HL-60 (cell line): ENCODE measurements at regions not wholly inside any gene's neighbourhood (a gene's known extent, or its start where the extent isn't known, plus 50 kb on each side); places are given as distances from the start of the nearest gene placed in this dataset.

Source experiments
- DNase-seq, 2 experiments: peaks; one replicate each; pipeline ENCODE4 v3.0.0-alpha.2; 2010 to 2020; ENCODE audit warnings: low read depth in 1 of 2, low spot score in 1 of 2
- H3K27ac ChIP-seq: fragments of 250-450 bp; sonication (Bioruptor Pico); replicated peaks from 2 replicates; pipeline ENCODE4 v1.5.1; 2020; ENCODE audit warnings: mild to moderate bottlenecking, moderate library complexity
- H3K27me3 ChIP-seq: fragments of 250-450 bp; sonication (Bioruptor Pico); 2 replicates; pipeline ENCODE4 v1.5.1; 2021; ENCODE audit warnings: mild to moderate bottlenecking, moderate library complexity; ENCODE audit not compliant: insufficient read depth, poor library complexity, severe bottlenecking
- H3K4me3 ChIP-seq: replicated peaks from 2 replicates; pipeline ENCODE4 v1.5.1; 2011; ENCODE audit warnings: mild to moderate bottlenecking, control low read depth, low read length; ENCODE audit not compliant: insufficient read depth
- CTCF ChIP-seq: IDR thresholded peaks from one replicate; pipeline ENCODE4 v1.5.1; 2011; ENCODE audit warnings: low read length, control low read depth, inconsistent platforms; ENCODE audit not compliant: insufficient read depth
- GABPA ChIP-seq: IDR thresholded peaks from 2 replicates; pipeline ENCODE4 v1.6.1; 2012; ENCODE audit warnings: low read depth
- POLR2AphosphoS5 ChIP-seq: IDR thresholded peaks from 2 replicates; pipeline ENCODE4 v1.6.1; 2012; ENCODE audit warnings: low read depth
- REST ChIP-seq: IDR thresholded peaks from 2 replicates; pipeline ENCODE4 v1.6.1; 2012; ENCODE audit warnings: low read depth; ENCODE audit not compliant: insufficient replicate concordance
- SPI1 ChIP-seq: IDR thresholded peaks from 2 replicates; pipeline ENCODE4 v1.6.1; 2012; ENCODE audit warnings: low read depth, mild to moderate bottlenecking, borderline replicate concordance

GRCh38 chr2:64722291-64723044 is 68.8 kb upstream of the SERTAD2 start:
- no peak overlapping the region for H3K27ac ChIP-seq
- no peak overlapping the region for H3K4me3 ChIP-seq
- H3K27me3 ChIP-seq, result no peaks in the 10 kb centered on the region
- TF ChIP-seq GABPA (no peak), CTCF (no peak), SPI1 (no peak), POLR2AphosphoS5 (no peak), REST (no peak)
- DNase-seq, result no peak

GRCh38 chr2:64727013-64727767 is 73.5 kb upstream of the SERTAD2 start:
- TF ChIP-seq GABPA (no peak), REST (no peak), SPI1 (peak; percentile 97), POLR2AphosphoS5 (no peak), CTCF (no peak)
- no peak overlapping the region for H3K4me3 ChIP-seq
- H3K27me3 ChIP-seq, result no peaks in the 10 kb centered on the region
- DNase-seq, result peak in 1 of 2 experiments; percentile 27
- H3K27ac ChIP-seq, result peak overlapping the region; percentile 72

GRCh38 chr2:64727843-64728463 is 74.2 kb upstream of the SERTAD2 start:
- Histone ChIP-seq H3K27ac (peak overlapping the region; percentile 72), H3K27me3 (no peaks in the 10 kb centered on the region), H3K4me3 (no peak overlapping the region)
- DNase-seq, result no peak
- no peak for TF ChIP-seq CTCF
- no peak for TF ChIP-seq GABPA
- no peak for TF ChIP-seq SPI1
